ENCODE measurements at regions not wholly inside any gene's neighbourhood (a gene's known extent, or its start where the extent isn't known, plus 50 kb on each side); places are given as distances from the start of the nearest gene placed in this dataset.

- TF ChIP-seq CTCF (IDR thresholded peaks at IDR 0.05; ENCODE audit: low read depth, low read length, poor library complexity, severe bottlenecking), result no peak
- no peak for TF ChIP-seq EZH2phosphoT487 (IDR thresholded peaks at IDR 0.05; ENCODE audit: borderline replicate concordance, low read length)
These were observed 666.5 kb downstream of the DCDC2C start for GRCh38 chr2:4369826-4370419.
